Hepatocyte (in vitro differentiated cells): ENCODE measurements at regions not wholly inside any gene's neighbourhood (a gene's known extent, or its start where the extent isn't known, plus 50 kb on each side); places are given as distances from the start of the nearest gene placed in this dataset. TPM values are rescaled to one million over a fixed set of nuclear protein-coding genes. Genes with fewer than 3 reads are reported as not detected.

Experiments
- DNase-seq: peaks from one replicate; pipeline ENCODE4 v3.0.0-alpha.2; 2016; ENCODE audit warnings: low spot score
- H2AFZ ChIP-seq: fragments of 200-600 bp; sonication (generic); 2 replicates; pipeline ENCODE4 v1.6.0; 2016; ENCODE audit warnings: antibody characterized with exemption, mild to moderate bottlenecking
- H3K27ac ChIP-seq: fragments of 200-600 bp; sonication (generic); 2 replicates; pipeline ENCODE4 v1.5.1; 2016; ENCODE audit warnings: mild to moderate bottlenecking
- H3K27me3 ChIP-seq: fragments of 200-600 bp; sonication (generic); 2 replicates; pipeline ENCODE4 v1.6.1; 2016
- H3K36me3 ChIP-seq: fragments of 200-600 bp; sonication (generic); replicated peaks from 2 replicates; pipeline ENCODE4 v1.5.1; 2016; ENCODE audit warnings: low read depth; ENCODE audit not compliant: insufficient read depth
- H3K4me1 ChIP-seq: fragments of 200-600 bp; sonication (generic); 2 replicates; pipeline ENCODE4 v1.5.1; 2016; ENCODE audit warnings: mild to moderate bottlenecking, moderate library complexity; ENCODE audit not compliant: insufficient read depth
- H3K4me2 ChIP-seq: fragments of 200-600 bp; sonication (generic); 2 replicates; pipeline ENCODE4 v1.6.0; 2016
- H3K4me3 ChIP-seq: fragments of 200-600 bp; sonication (generic); 2 replicates; pipeline ENCODE4 v1.5.1; 2016; ENCODE audit warnings: mild to moderate bottlenecking
- H3K79me2 ChIP-seq: fragments of 200-600 bp; sonication (generic); 2 replicates; pipeline ENCODE4 v1.6.0; 2017; ENCODE audit warnings: mild to moderate bottlenecking
- H3K9me2 ChIP-seq: fragments of 200-600 bp; sonication (generic); replicated peaks from 2 replicates; pipeline ENCODE4 v1.6.0; 2017; ENCODE audit warnings: mild to moderate bottlenecking; ENCODE audit not compliant: insufficient read depth
- H3K9me3 ChIP-seq: fragments of 200-600 bp; sonication (generic); 2 replicates; pipeline ENCODE4 v1.5.1; 2016; ENCODE audit warnings: low read depth, mild to moderate bottlenecking
- H4K20me1 ChIP-seq: fragments of 200-600 bp; sonication (generic); 2 replicates; pipeline ENCODE4 v1.6.0; 2016; ENCODE audit warnings: mild to moderate bottlenecking; ENCODE audit not compliant: insufficient read depth, poor library complexity, severe bottlenecking
- EZH2 ChIP-seq: fragments of 200-600 bp; sonication (generic); IDR thresholded peaks from 2 replicates; pipeline ENCODE4 v1.6.1; 2016; ENCODE audit warnings: antibody characterized with exemption, mild to moderate bottlenecking, borderline replicate concordance
- EZH2phosphoT487 ChIP-seq: fragments of 200-600 bp; sonication (generic); IDR thresholded peaks from one replicate; pipeline ENCODE4 v1.6.1; 2018; ENCODE audit warnings: antibody characterized with exemption, mild to moderate bottlenecking, low read depth, moderate library complexity; ENCODE audit not compliant: unreplicated experiment, severe bottlenecking
- WGBS: methylation state at CpG from one replicate; pipeline ENCODE4 v1.1.6; 2016; ENCODE audit warnings: low lambda C conversion rate; ENCODE audit errors: missing lambda C conversion rate; 5-methylcytosine and 5-hydroxymethylcytosine counted together
- small RNA-seq: library from RNA; depleted of rRNA; stranded (forward); fragments of <200 nt; gene quantifications from one replicate; pipeline ENCODE3, GENCODE V24; 2014
- TF ChIP-seq, protein P1 (sequence below): fragments of 200-600 bp; sonication (generic); IDR thresholded peaks from 2 replicates; pipeline ENCODE4 v1.5.1; 2016; ENCODE audit warnings: antibody characterized with exemption, mild to moderate bottlenecking; ENCODE audit not compliant: poor library complexity

DNA sequence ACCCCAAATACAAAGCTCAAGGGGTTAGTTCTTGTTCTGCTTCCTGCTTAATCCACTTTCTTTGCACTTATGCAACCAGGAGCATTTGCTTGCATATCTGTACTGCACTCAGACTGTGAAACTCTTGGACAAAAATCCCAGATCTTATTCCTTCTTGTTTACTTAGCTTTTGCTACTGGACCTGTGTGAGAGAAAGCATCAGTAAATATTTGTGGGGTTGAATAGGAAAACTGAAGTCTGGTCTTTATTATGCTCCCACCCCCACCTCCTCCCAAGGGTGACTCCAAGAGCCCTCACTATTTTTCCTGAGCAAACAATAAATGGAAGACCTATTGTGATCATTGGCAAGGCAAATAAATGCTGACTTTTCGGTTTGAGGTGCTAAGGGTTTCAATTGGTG lies 57.1 kb upstream of the VSTM2A start:
- no peak overlapping the region for H3K4me3 ChIP-seq
- H3K27ac ChIP-seq = no peak overlapping the region
- no peak overlapping the region for H2AFZ ChIP-seq
- no peaks in the 10 kb centered on the region for H3K9me3 ChIP-seq
- H3K79me2 ChIP-seq = no peaks in the 10 kb centered on the region
- no peaks in the 10 kb centered on the region for H3K27me3 ChIP-seq
- H4K20me1 ChIP-seq = no peaks in the 10 kb centered on the region
- H3K9me2 ChIP-seq = no peaks in the 10 kb centered on the region
- H3K4me2 ChIP-seq = no peak overlapping the region
- 65% methylated on average over 1 of the region's 1 CpG for WGBS
- TF ChIP-seq EZH2phosphoT487 = no peak
- no peak for TF ChIP-seq EZH2
- TF ChIP-seq, protein P1, sequence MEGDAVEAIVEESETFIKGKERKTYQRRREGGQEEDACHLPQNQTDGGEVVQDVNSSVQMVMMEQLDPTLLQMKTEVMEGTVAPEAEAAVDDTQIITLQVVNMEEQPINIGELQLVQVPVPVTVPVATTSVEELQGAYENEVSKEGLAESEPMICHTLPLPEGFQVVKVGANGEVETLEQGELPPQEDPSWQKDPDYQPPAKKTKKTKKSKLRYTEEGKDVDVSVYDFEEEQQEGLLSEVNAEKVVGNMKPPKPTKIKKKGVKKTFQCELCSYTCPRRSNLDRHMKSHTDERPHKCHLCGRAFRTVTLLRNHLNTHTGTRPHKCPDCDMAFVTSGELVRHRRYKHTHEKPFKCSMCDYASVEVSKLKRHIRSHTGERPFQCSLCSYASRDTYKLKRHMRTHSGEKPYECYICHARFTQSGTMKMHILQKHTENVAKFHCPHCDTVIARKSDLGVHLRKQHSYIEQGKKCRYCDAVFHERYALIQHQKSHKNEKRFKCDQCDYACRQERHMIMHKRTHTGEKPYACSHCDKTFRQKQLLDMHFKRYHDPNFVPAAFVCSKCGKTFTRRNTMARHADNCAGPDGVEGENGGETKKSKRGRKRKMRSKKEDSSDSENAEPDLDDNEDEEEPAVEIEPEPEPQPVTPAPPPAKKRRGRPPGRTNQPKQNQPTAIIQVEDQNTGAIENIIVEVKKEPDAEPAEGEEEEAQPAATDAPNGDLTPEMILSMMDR = no peak
- DNase-seq = no peak
- no peaks in the 10 kb centered on the region for H3K36me3 ChIP-seq
- H3K4me1 ChIP-seq = no peaks in the 10 kb centered on the region

Small RNA genes lying in the stretch of these regions (small RNA-seq; reads per million reads assigned to genes)
- not detected for gene AC074348.1
- gene RNU2-29P = 0.09 reads per million
